ENCODE measurements at regions not wholly inside any gene's neighbourhood (a gene's known extent, or its start where the extent isn't known, plus 50 kb on each side); places are given as distances from the start of the nearest gene placed in this dataset.

- no peak for DNase-seq (ENCODE audit: extremely low read depth, low read depth, low spot score)
Observed at GRCh38 chr2:238963161-238963970, 115.5 kb downstream of the TWIST2 start.

GRCh38 chr2:238963971-238964328 lies 116.1 kb downstream of the TWIST2 start:
- no peak for DNase-seq (ENCODE audit: extremely low read depth, low read depth, low spot score)

DNA sequence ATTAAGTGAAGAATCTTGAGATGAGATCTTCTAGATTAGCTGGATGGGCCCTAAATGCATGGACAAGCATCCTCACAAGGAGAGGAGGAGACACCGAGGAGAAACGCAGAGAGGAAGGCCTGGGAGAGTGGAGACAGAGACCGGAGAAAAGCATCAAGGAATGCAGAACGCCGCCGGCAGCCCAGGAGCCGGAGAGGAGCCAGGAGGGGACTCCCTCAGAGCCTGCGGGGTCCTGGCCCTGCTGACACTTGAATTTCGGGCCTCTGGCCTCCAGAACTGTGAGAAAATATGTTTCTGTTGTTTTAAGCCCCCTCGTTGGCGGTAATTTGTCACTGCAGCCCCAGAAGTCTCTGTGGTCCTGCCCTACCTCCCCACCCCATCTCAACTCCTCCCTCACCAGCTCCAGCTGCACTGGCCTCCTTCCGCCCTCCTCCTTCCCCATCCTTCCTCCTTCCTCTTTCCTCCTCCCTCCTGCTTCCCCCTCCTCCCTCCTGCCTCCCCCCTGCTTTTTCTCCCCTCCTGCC lies 116.7 kb downstream of the TWIST2 start:
- no peak for DNase-seq (ENCODE audit: extremely low read depth, low read depth, low spot score)

- no peak for DNase-seq (ENCODE audit: extremely low read depth, low read depth, low spot score)
Observed at GRCh38 chr2:238965371-238966071, 117.6 kb downstream of the TWIST2 start.

GRCh38 chr2:238966072-238966937 lies 118.4 kb downstream of the TWIST2 start:
- DNase-seq (ENCODE audit: extremely low read depth, low read depth, low spot score), result no peak

- no peak for DNase-seq (ENCODE audit: extremely low read depth, low read depth, low spot score)
Observed at GRCh38 chr2:238967031-238967977, 119.4 kb downstream of the TWIST2 start.

DNA sequence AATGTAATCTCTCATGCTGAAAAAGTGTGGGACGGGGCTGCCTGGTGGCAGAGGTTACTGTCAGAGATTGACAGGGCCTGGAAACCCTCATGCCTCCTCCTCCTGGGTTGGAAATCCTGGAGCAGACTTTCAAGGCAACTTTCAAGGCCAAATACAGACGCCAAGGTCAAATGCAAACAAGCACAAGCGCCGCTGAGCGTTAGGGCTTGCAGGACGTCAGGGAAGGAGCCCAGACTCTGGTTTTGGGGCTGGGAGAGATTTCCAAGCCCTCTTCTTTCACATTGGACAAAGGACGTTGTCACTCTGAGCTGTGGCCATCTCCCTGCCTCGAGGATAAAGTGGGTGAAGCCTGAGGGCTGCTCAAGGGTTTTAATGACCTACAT lies 120.1 kb downstream of the TWIST2 start:
- no peak for DNase-seq (ENCODE audit: extremely low read depth, low read depth, low spot score)

- DNase-seq (ENCODE audit: extremely low read depth, low read depth, low spot score), result no peak
Observed at GRCh38 chr2:238968616-238969384, 120.9 kb downstream of the TWIST2 start.

DNA sequence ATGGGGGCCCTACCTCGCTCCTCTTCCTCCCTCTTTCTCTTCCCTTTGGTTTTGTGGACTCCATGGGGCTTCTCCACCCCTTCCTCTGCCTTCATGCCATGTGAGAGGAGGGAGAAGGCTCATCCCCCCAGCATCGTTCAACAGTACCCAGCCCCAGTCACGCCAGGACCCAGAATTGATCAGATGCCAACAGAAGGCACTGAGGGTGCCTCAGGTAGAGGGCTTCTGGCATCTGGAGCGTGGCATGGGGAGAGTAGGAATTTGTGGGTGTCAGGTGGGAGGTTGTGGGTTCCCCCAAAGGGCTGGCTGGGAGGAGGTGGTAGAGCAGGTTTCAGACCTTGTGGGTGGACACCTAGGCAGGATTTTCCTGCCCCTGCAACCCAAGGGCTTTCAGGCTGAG lies 122.0 kb downstream of the TWIST2 start:
- no peak for DNase-seq (ENCODE audit: extremely low read depth, low read depth, low spot score)

GRCh38 chr2:238970553-238971081 lies 122.7 kb downstream of the TWIST2 start:
- DNase-seq (ENCODE audit: extremely low read depth, low read depth, low spot score), result no peak

- DNase-seq (ENCODE audit: extremely low read depth, low read depth, low spot score), result no peak
Observed at GRCh38 chr2:238971318-238972145, 123.6 kb downstream of the TWIST2 start.

- no peak for DNase-seq (ENCODE audit: extremely low read depth, low read depth, low spot score)
Observed at GRCh38 chr2:238972146-238972445, 124.2 kb downstream of the TWIST2 start.

- no peak for DNase-seq (ENCODE audit: extremely low read depth, low read depth, low spot score)
Observed at GRCh38 chr2:238973038-238973739, 125.3 kb downstream of the TWIST2 start.

DNA sequence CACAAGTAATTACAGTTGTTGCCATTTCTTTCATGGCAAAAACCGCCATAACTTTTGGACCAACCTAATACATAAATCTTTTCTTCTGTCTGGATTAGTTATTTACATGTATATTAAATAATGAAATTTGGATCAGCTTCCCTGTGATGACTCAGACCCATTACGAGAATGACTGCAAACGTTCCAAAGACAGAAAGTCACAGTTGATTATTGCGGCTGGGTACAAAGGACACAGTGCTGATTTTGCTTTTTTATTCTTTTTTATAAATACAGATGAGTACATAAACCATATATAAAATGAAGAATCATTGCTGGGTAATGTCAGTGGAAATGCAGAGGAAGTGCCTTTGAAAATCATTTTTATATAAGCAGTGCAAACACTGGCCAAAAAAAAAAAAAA lies 126.2 kb downstream of the TWIST2 start:
- no peak for DNase-seq (ENCODE audit: extremely low read depth, low read depth, low spot score)

- DNase-seq (ENCODE audit: extremely low read depth, low read depth, low spot score), result peak; percentile 31
Observed at GRCh38 chr2:238974501-238975166, 126.7 kb downstream of the TWIST2 start.

- no peak for DNase-seq (ENCODE audit: extremely low read depth, low read depth, low spot score)
Observed at GRCh38 chr2:238975408-238975807, 127.5 kb downstream of the TWIST2 start.

DNA sequence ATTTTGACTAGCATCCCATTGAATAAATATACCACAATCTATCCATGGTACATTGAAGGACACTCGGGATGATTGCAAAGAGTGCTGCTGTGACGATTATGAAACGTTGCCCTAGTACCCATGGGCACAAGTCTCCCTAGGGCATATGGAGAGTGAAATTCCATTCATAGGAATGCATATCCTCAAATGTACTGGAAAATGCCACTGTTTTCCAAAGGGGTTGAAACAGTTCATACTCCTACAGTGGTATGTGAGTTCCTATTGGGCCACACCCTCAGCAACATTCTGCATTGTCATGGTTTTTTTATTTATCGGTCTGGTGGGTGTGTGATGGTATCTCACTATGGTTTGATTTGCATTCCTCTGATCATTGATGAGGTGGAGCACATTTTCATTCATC lies 130.6 kb downstream of the TWIST2 start:
- DNase-seq (ENCODE audit: extremely low read depth, low read depth, low spot score), result no peak

Measured in glomerular endothelial cell (primary cell).